ENCODE measurements at regions not wholly inside any gene's neighbourhood (a gene's known extent, or its start where the extent isn't known, plus 50 kb on each side); places are given as distances from the start of the nearest gene placed in this dataset.

DNA sequence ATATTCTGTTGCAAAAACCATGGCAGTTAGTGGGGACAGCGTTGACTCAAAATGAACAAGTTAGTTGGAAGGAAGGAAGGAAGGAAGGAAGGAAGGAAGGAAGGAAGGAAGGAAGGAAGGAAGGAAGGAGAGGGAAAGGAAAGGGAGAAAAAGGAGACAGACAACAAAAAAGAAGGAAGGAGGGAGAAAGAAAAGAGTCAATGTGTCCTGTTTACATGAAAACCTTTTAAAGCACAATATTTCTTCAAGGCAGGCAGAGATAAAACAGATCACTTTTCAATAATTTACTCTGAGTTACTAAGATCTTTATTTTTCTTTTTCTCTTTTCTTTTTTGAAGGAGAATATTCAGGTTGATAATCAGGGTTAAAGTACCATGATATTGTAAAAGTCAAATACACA, 99.4 kb downstream of the CCER1 start:
- TF ChIP-seq POLR2A (IDR thresholded peaks at IDR 0.05): no peak
- TF ChIP-seq, protein P1, sequence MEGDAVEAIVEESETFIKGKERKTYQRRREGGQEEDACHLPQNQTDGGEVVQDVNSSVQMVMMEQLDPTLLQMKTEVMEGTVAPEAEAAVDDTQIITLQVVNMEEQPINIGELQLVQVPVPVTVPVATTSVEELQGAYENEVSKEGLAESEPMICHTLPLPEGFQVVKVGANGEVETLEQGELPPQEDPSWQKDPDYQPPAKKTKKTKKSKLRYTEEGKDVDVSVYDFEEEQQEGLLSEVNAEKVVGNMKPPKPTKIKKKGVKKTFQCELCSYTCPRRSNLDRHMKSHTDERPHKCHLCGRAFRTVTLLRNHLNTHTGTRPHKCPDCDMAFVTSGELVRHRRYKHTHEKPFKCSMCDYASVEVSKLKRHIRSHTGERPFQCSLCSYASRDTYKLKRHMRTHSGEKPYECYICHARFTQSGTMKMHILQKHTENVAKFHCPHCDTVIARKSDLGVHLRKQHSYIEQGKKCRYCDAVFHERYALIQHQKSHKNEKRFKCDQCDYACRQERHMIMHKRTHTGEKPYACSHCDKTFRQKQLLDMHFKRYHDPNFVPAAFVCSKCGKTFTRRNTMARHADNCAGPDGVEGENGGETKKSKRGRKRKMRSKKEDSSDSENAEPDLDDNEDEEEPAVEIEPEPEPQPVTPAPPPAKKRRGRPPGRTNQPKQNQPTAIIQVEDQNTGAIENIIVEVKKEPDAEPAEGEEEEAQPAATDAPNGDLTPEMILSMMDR (IDR thresholded peaks at IDR 0.05): no peak
- no peak overlapping the region for H3K4me3 ChIP-seq (ENCODE audit: low read depth, poor library complexity, severe bottlenecking)
- WGBS, 2 donors: 84% methylated on average over 1 of the region's 1 CpG
- intact Hi-C loops (cut with DNase I; ENCODE audit: low total_unique reads): no loop called here
- no peak for DNase-seq (ENCODE audit: low spot score in 2 of 2)

DNA sequence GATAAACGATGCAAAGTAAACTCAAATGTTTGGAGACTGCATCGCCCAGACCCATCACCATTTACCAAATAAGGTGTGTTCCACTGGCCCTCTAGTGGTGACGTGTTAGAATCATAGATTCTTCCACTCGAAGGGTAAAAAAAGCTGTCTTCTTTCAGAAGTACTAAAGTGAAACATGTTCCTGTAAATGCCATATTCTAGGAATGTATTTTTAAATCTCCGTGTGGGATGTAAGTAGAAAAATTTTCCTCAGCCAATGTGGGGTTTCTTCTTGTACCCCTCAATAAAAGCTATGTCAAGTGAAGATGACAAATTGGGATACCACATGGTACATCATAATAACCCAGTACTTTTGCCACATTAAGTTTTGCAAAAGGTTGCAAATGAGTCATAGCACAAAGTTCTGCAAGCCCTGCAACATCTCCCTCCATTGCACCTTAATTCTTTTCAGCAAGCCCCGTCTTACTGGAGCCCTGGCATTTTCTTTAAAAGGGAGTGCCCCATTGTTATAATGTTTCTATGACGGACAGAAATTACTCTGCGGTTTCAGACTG, 100.8 kb downstream of the CCER1 start:
- H3K4me3 ChIP-seq (ENCODE audit: low read depth, poor library complexity, severe bottlenecking): no peak overlapping the region
- DNase-seq (ENCODE audit: low spot score in 2 of 2): no peak
- TF ChIP-seq POLR2A (IDR thresholded peaks at IDR 0.05): no peak
- TF ChIP-seq, protein P1 (IDR thresholded peaks at IDR 0.05): no peak
- 25 to 29% methylated on average over 8 of the region's 8 CpGs for WGBS, 2 donors
- intact Hi-C loops (cut with DNase I; ENCODE audit: low total_unique reads): no loop called here

DNA sequence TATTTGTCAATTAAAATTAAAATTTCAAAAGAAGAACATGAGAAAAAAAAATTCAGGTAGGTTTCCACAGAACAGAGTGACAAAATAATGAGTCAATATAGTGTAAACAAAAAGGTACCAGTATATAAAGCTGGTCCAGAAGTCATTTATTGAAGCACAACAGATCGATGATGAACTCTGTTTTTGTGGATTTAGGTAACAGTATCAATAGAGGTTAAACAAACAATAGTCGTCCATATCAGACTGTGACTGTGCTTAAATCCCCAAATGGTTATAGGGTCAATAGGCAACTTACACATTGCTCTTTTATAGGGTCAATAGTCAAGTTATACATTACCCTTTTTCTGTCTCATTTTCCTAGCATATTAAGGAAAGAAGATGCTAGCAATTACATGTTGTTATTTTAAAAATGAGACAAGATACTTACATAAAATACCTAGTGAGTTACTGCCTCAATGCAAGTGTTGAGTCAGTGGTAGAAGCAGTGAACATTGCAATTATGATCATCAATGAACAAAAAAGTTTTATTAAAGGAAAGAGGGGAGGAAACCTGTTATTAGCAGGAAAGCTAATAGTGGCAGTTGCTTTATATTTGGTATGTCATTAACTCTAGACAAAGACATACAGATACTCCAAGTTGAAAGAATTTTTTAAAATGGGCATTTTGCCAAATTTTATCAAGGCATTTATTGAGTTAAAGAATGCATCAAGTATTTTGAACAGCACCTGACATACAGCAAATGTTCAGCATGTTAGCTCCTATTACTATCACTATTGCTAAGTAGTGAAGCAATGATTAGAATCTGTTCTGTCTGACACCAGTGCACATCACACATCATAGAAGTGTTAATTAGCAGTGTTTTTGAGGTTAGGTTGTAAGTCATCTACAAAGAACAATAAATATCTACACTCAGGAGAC, 102.9 kb downstream of the CCER1 start:
- DNase-seq (ENCODE audit: low spot score in 2 of 2): no peak
- TF ChIP-seq, protein P1 (IDR thresholded peaks at IDR 0.05): no peak
- no peak for TF ChIP-seq POLR2A (IDR thresholded peaks at IDR 0.05)
- 86 to 90% methylated on average over 2 of the region's 2 CpGs for WGBS, 2 donors
- no peak overlapping the region for H3K4me3 ChIP-seq (ENCODE audit: low read depth, poor library complexity, severe bottlenecking)
- intact Hi-C loops (cut with DNase I; ENCODE audit: low total_unique reads): no loop called here

DNA sequence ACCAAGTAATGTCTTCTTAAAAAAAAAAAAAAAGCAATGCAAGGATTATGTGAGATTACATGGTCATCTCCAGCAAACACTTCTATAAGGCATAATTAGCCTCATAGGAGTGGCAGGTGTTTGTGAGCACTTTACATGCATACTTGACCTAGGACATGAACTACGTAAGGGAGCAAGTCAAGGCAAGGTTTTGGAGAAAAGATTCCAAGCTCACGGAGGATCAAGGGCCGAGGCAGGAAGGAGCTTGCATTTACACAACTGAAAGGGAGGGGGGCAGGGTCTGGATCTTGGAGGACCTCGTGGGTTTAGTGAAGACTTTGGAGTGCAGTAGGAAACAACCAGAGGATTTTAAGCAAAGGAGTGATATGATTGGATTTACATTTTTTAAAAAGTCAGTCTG, 112.5 kb downstream of the CCER1 start:
- no peak for DNase-seq (ENCODE audit: low spot score in 2 of 2)
- WGBS, 2 donors: 40 to 48% methylated on average over 4 of the region's 4 CpGs
- intact Hi-C loops (cut with DNase I; ENCODE audit: low total_unique reads): no loop called here
- H3K4me3 ChIP-seq (ENCODE audit: low read depth, poor library complexity, severe bottlenecking): no peak overlapping the region
- TF ChIP-seq, protein P1 (IDR thresholded peaks at IDR 0.05): no peak
- no peak for TF ChIP-seq POLR2A (IDR thresholded peaks at IDR 0.05)

DNA sequence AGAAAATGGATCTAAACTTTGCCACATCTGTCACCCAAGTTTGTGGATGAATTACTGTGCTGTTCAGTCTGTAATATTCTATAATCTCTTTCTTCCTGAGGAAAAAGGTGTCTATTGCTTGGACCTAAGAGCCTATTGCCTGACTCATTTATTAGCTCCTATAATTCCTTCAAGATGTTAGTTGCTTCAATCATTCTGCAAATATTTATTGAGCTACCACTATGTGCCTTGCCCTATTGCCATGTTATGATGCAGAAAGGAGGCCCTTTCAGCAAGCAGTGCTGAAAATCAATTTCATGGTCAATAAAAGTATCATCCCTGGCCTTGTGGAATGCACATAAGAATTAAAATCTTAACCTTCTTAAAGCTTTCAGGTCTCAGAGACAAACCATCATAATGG, 113.6 kb downstream of the CCER1 start:
- TF ChIP-seq POLR2A (IDR thresholded peaks at IDR 0.05): no peak
- TF ChIP-seq, protein P1 (IDR thresholded peaks at IDR 0.05): no peak
- no peak overlapping the region for H3K4me3 ChIP-seq (ENCODE audit: low read depth, poor library complexity, severe bottlenecking)
- intact Hi-C loops (cut with DNase I; ENCODE audit: low total_unique reads): no loop called here
- no peak for DNase-seq (ENCODE audit: low spot score in 2 of 2)
